ENCODE measurements at regions not wholly inside any gene's neighbourhood (a gene's known extent, or its start where the extent isn't known, plus 50 kb on each side); places are given as distances from the start of the nearest gene placed in this dataset.
"Not testable (repeated sequence)": the region's sequence is repeated elsewhere in the genome, so short reads cannot be mapped to it uniquely, and the experiment has no call there.

- no peaks in the 10 kb centered on the region for H3K9me3 ChIP-seq (ENCODE audit: control insufficient read depth, low read depth, low read length)
- no peak for FAIRE-seq
- H3K4me3 ChIP-seq (ENCODE audit: control insufficient read depth in 2 of 3, extremely low read depth in 1 of 3, insufficient read depth in 2 of 3, low read depth in 1 of 3, low read length in 3 of 3): no peak overlapping the region
- H3K36me3 ChIP-seq (ENCODE audit: control insufficient read depth in 2 of 2, extremely low read depth in 1 of 2, insufficient read depth in 2 of 2, low read length in 2 of 2): no peaks in the 10 kb centered on the region
- H3K4me2 ChIP-seq (ENCODE audit: control insufficient read depth, extremely low read depth, insufficient read depth, low read depth, low read length): no peak overlapping the region
- no peaks in the 10 kb centered on the region for H3K4me1 ChIP-seq (ENCODE audit: control insufficient read depth, extremely low read depth, insufficient read depth, low read length)
- H3K9ac ChIP-seq (ENCODE audit: control insufficient read depth, extremely low read depth, insufficient read depth, low read length): no peak overlapping the region
- no peak overlapping the region for H2AFZ ChIP-seq (ENCODE audit: control insufficient read depth, low read length)
- no peak for DNase-seq (ENCODE audit: low read depth, low spot score)
- no peaks in the 10 kb centered on the region for H4K20me1 ChIP-seq (ENCODE audit: control insufficient read depth, extremely low read depth, insufficient read depth, low read length)
- dilution Hi-C loops (cut with MboI; ENCODE audit: extremely low pct_ligation_motif_present, low sequenced_read_pairs): no loop called here
- peaks cover 3% of the 10 kb centered on the region for H3K27me3 ChIP-seq (ENCODE audit: control insufficient read depth, extremely low read depth, insufficient read depth, low read length)
- H3K27ac ChIP-seq (ENCODE audit: control insufficient read depth, insufficient read depth, low read length): no peak overlapping the region
- TF ChIP-seq EZH2 (IDR thresholded peaks at IDR 0.05; ENCODE audit: low read length) (no peak), CTCF (optimal IDR thresholded peaks at IDR 0.05 in 1 of 3, IDR thresholded peaks at IDR 0.05 in 1 of 3, conservative IDR thresholded peaks at IDR 0.05 in 1 of 3; ENCODE audit: extremely low read depth in 1 of 3, insufficient read depth in 2 of 3, low read length in 3 of 3) (no peak)
- no peaks in the 10 kb centered on the region for H3K79me2 ChIP-seq (ENCODE audit: control insufficient read depth, insufficient read depth, low read length)
- no peaks in the 10 kb centered on the region for H3K9me1 ChIP-seq (ENCODE audit: control insufficient read depth, extremely low read depth, insufficient read depth, low read length)
Measured at GRCh38 chr17:70739065-70739464, 569.7 kb downstream of the KCNJ2 start.

GRCh38 chr17:70746574-70746973, 577.2 kb downstream of the KCNJ2 start:
- H3K9me1 ChIP-seq (ENCODE audit: control insufficient read depth, extremely low read depth, insufficient read depth, low read length); FAIRE-seq; H3K27me3 ChIP-seq (ENCODE audit: control insufficient read depth, extremely low read depth, insufficient read depth, low read length); H3K36me3 ChIP-seq (ENCODE audit: control insufficient read depth in 2 of 2, extremely low read depth in 1 of 2, insufficient read depth in 2 of 2, low read length in 2 of 2); dilution Hi-C loops (cut with MboI; ENCODE audit: extremely low pct_ligation_motif_present, low sequenced_read_pairs); H3K27ac ChIP-seq (ENCODE audit: control insufficient read depth, insufficient read depth, low read length); H3K9me3 ChIP-seq (ENCODE audit: control insufficient read depth, low read depth, low read length); H3K79me2 ChIP-seq (ENCODE audit: control insufficient read depth, insufficient read depth, low read length); H3K4me3 ChIP-seq (ENCODE audit: control insufficient read depth in 2 of 3, extremely low read depth in 1 of 3, insufficient read depth in 2 of 3, low read depth in 1 of 3, low read length in 3 of 3); H3K9ac ChIP-seq (ENCODE audit: control insufficient read depth, extremely low read depth, insufficient read depth, low read length); H4K20me1 ChIP-seq (ENCODE audit: control insufficient read depth, extremely low read depth, insufficient read depth, low read length); H3K4me1 ChIP-seq (ENCODE audit: control insufficient read depth, extremely low read depth, insufficient read depth, low read length); H3K4me2 ChIP-seq (ENCODE audit: control insufficient read depth, extremely low read depth, insufficient read depth, low read depth, low read length); DNase-seq (ENCODE audit: low read depth, low spot score); H2AFZ ChIP-seq (ENCODE audit: control insufficient read depth, low read length): not testable (repeated sequence)

- H3K4me3 ChIP-seq (ENCODE audit: control insufficient read depth in 2 of 3, extremely low read depth in 1 of 3, insufficient read depth in 2 of 3, low read depth in 1 of 3, low read length in 3 of 3): no peak overlapping the region
- TF ChIP-seq CTCF (optimal IDR thresholded peaks at IDR 0.05 in 1 of 3, IDR thresholded peaks at IDR 0.05 in 1 of 3, conservative IDR thresholded peaks at IDR 0.05 in 1 of 3; ENCODE audit: extremely low read depth in 1 of 3, insufficient read depth in 2 of 3, low read length in 3 of 3): no peak
- no peak for TF ChIP-seq EZH2 (IDR thresholded peaks at IDR 0.05; ENCODE audit: low read length)
- no peak overlapping the region for H3K9ac ChIP-seq (ENCODE audit: control insufficient read depth, extremely low read depth, insufficient read depth, low read length)
- H3K79me2 ChIP-seq (ENCODE audit: control insufficient read depth, insufficient read depth, low read length): no peaks in the 10 kb centered on the region
- DNase-seq (ENCODE audit: low read depth, low spot score) (no peak), FAIRE-seq (no peak)
- H3K27me3 ChIP-seq (ENCODE audit: control insufficient read depth, extremely low read depth, insufficient read depth, low read length): no peaks in the 10 kb centered on the region
- no peaks in the 10 kb centered on the region for H3K36me3 ChIP-seq (ENCODE audit: control insufficient read depth in 2 of 2, extremely low read depth in 1 of 2, insufficient read depth in 2 of 2, low read length in 2 of 2)
- H3K9me3 ChIP-seq (ENCODE audit: control insufficient read depth, low read depth, low read length): no peaks in the 10 kb centered on the region
- H2AFZ ChIP-seq (ENCODE audit: control insufficient read depth, low read length): no peak overlapping the region
- no peaks in the 10 kb centered on the region for H4K20me1 ChIP-seq (ENCODE audit: control insufficient read depth, extremely low read depth, insufficient read depth, low read length)
- no peaks in the 10 kb centered on the region for H3K4me1 ChIP-seq (ENCODE audit: control insufficient read depth, extremely low read depth, insufficient read depth, low read length)
- dilution Hi-C loops (cut with MboI; ENCODE audit: extremely low pct_ligation_motif_present, low sequenced_read_pairs): no loop called here
- no peak overlapping the region for H3K27ac ChIP-seq (ENCODE audit: control insufficient read depth, insufficient read depth, low read length)
- H3K9me1 ChIP-seq (ENCODE audit: control insufficient read depth, extremely low read depth, insufficient read depth, low read length): no peaks in the 10 kb centered on the region
- H3K4me2 ChIP-seq (ENCODE audit: control insufficient read depth, extremely low read depth, insufficient read depth, low read depth, low read length): no peak overlapping the region
Measured at GRCh38 chr17:70750983-70751382, 581.7 kb downstream of the KCNJ2 start.

- H3K27me3 ChIP-seq (ENCODE audit: control insufficient read depth, extremely low read depth, insufficient read depth, low read length); H3K9me3 ChIP-seq (ENCODE audit: control insufficient read depth, low read depth, low read length); H3K27ac ChIP-seq (ENCODE audit: control insufficient read depth, insufficient read depth, low read length); FAIRE-seq; dilution Hi-C loops (cut with MboI; ENCODE audit: extremely low pct_ligation_motif_present, low sequenced_read_pairs); H3K4me1 ChIP-seq (ENCODE audit: control insufficient read depth, extremely low read depth, insufficient read depth, low read length); H2AFZ ChIP-seq (ENCODE audit: control insufficient read depth, low read length); H3K79me2 ChIP-seq (ENCODE audit: control insufficient read depth, insufficient read depth, low read length); DNase-seq (ENCODE audit: low read depth, low spot score); H3K4me2 ChIP-seq (ENCODE audit: control insufficient read depth, extremely low read depth, insufficient read depth, low read depth, low read length); H3K4me3 ChIP-seq (ENCODE audit: control insufficient read depth in 2 of 3, extremely low read depth in 1 of 3, insufficient read depth in 2 of 3, low read depth in 1 of 3, low read length in 3 of 3); H3K36me3 ChIP-seq (ENCODE audit: control insufficient read depth in 2 of 2, extremely low read depth in 1 of 2, insufficient read depth in 2 of 2, low read length in 2 of 2); H3K9me1 ChIP-seq (ENCODE audit: control insufficient read depth, extremely low read depth, insufficient read depth, low read length); H4K20me1 ChIP-seq (ENCODE audit: control insufficient read depth, extremely low read depth, insufficient read depth, low read length); H3K9ac ChIP-seq (ENCODE audit: control insufficient read depth, extremely low read depth, insufficient read depth, low read length): not testable (repeated sequence)
Measured at GRCh38 chr17:70752461-70752860, 583.1 kb downstream of the KCNJ2 start.

All from keratinocyte (primary cell).